OCI-LY3 (cell line): ENCODE measurements at regions not wholly inside any gene's neighbourhood (a gene's known extent, or its start where the extent isn't known, plus 50 kb on each side); places are given as distances from the start of the nearest gene placed in this dataset.

Experiments used
- CTCF ChIP-seq: fragments of 200-600, 300-600 bp; sonication (generic); IDR thresholded peaks from 2 replicates; pipeline ENCODE4 v1.5.1; 2014; ENCODE audit warnings: antibody characterized with exemption, low read length, low read depth
- EZH2phosphoT487 ChIP-seq: fragments of 200-600 bp; shearing (Covaris generic); IDR thresholded peaks from 2 replicates; pipeline ENCODE4 v1.6.1; 2018; ENCODE audit warnings: antibody characterized with exemption, mixed run types, low read depth

GRCh38 chr6:74199215-74199915, 503.4 kb downstream of the CD109 start:
- TF ChIP-seq CTCF (no peak), EZH2phosphoT487 (no peak)
